Endothelial cell (in vitro differentiated cells): ENCODE measurements at regions not wholly inside any gene's neighbourhood (a gene's known extent, or its start where the extent isn't known, plus 50 kb on each side); places are given as distances from the start of the nearest gene placed in this dataset.

Source experiments
- DNase-seq: peaks from one replicate; pipeline ENCODE4 v3.0.0; 2021; ENCODE audit warnings: low spot score
- H3K27ac Mint-ChIP-seq: one replicate; pipeline ENCODE4 v1.8.0; 2021; ENCODE audit warnings: mixed read lengths, inconsistent platforms; ENCODE audit not compliant: unreplicated experiment
- H3K27me3 Mint-ChIP-seq: one replicate; pipeline ENCODE4 v1.8.0; 2021; ENCODE audit warnings: mild to moderate bottlenecking, moderate library complexity, mixed read lengths, inconsistent platforms; ENCODE audit not compliant: unreplicated experiment
- H3K36me3 Mint-ChIP-seq: one replicate; pipeline ENCODE4 v1.8.0; 2021; ENCODE audit warnings: mild to moderate bottlenecking, low read depth, mixed read lengths, inconsistent platforms; ENCODE audit not compliant: unreplicated experiment
- H3K4me1 Mint-ChIP-seq: one replicate; pipeline ENCODE4 v1.8.0; 2021; ENCODE audit warnings: mild to moderate bottlenecking, mixed read lengths, inconsistent platforms; ENCODE audit not compliant: unreplicated experiment
- H3K4me3 Mint-ChIP-seq: one replicate; pipeline ENCODE4 v1.8.0; 2021; ENCODE audit warnings: mild to moderate bottlenecking, mixed read lengths, inconsistent platforms; ENCODE audit not compliant: unreplicated experiment
- H3K9me3 Mint-ChIP-seq: one replicate; pipeline ENCODE4 v1.8.0; 2021; ENCODE audit warnings: mixed read lengths, inconsistent platforms; ENCODE audit not compliant: unreplicated experiment
- CTCF ChIP-seq: fragments of 200-600 bp; sonication (generic); IDR thresholded peaks from one replicate; pipeline ENCODE4 v1.5.0; 2021; ENCODE audit warnings: antibody characterized with exemption; ENCODE audit not compliant: unreplicated experiment

GRCh38 chr7:12990440-12990839 is 303.0 kb downstream of the ARL4A start:
- Mint-ChIP-seq H3K27ac (no peak overlapping the region), H3K36me3 (no peaks in the 10 kb centered on the region), H3K4me3 (no peak overlapping the region)

GRCh38 chr7:12993025-12993424 is 305.6 kb downstream of the ARL4A start:
- TF ChIP-seq CTCF: no peak
- Mint-ChIP-seq H3K9me3 (no peaks in the 10 kb centered on the region), H3K4me1 (no peaks in the 10 kb centered on the region), H3K27me3 (no peaks in the 10 kb centered on the region), H3K4me3 (no peak overlapping the region), H3K36me3 (no peaks in the 10 kb centered on the region), H3K27ac (no peak overlapping the region)
- no peak for DNase-seq

More at GRCh38 chr7:12990440-12990839, 303.0 kb downstream of the ARL4A start:
- TF ChIP-seq CTCF: no peak
- no peaks in the 10 kb centered on the region for H3K9me3 Mint-ChIP-seq
- no peaks in the 10 kb centered on the region for H3K27me3 Mint-ChIP-seq
- H3K4me1 Mint-ChIP-seq: no peaks in the 10 kb centered on the region
- DNase-seq: no peak

GRCh38 chr7:12995912-12996469 is 308.6 kb downstream of the ARL4A start:
- Mint-ChIP-seq H3K27me3 (no peaks in the 10 kb centered on the region), H3K36me3 (peaks cover 4% of the 10 kb centered on the region), H3K4me1 (no peaks in the 10 kb centered on the region), H3K9me3 (no peaks in the 10 kb centered on the region), H3K4me3 (no peak overlapping the region), H3K27ac (no peak overlapping the region)
- no peak for TF ChIP-seq CTCF
- no peak for DNase-seq

GRCh38 chr7:13007331-13007730 is 319.9 kb downstream of the ARL4A start:
- no peak for TF ChIP-seq CTCF
- Mint-ChIP-seq H3K36me3 (peaks cover 3% of the 10 kb centered on the region), H3K27ac (no peak overlapping the region), H3K9me3 (no peaks in the 10 kb centered on the region), H3K4me3 (no peak overlapping the region), H3K27me3 (no peaks in the 10 kb centered on the region), H3K4me1 (no peaks in the 10 kb centered on the region)
- no peak for DNase-seq

GRCh38 chr7:13009517-13009916 is 322.1 kb downstream of the ARL4A start:
- no peaks in the 10 kb centered on the region for H3K27me3 Mint-ChIP-seq
- H3K36me3 Mint-ChIP-seq: peaks cover 3% of the 10 kb centered on the region
- no peak overlapping the region for H3K27ac Mint-ChIP-seq
- DNase-seq: no peak
- no peaks in the 10 kb centered on the region for H3K9me3 Mint-ChIP-seq
- TF ChIP-seq CTCF: no peak
- H3K4me3 Mint-ChIP-seq: no peak overlapping the region
- no peaks in the 10 kb centered on the region for H3K4me1 Mint-ChIP-seq
